ENCODE measurements at regions not wholly inside any gene's neighbourhood (a gene's known extent, or its start where the extent isn't known, plus 50 kb on each side); places are given as distances from the start of the nearest gene placed in this dataset.

DNA sequence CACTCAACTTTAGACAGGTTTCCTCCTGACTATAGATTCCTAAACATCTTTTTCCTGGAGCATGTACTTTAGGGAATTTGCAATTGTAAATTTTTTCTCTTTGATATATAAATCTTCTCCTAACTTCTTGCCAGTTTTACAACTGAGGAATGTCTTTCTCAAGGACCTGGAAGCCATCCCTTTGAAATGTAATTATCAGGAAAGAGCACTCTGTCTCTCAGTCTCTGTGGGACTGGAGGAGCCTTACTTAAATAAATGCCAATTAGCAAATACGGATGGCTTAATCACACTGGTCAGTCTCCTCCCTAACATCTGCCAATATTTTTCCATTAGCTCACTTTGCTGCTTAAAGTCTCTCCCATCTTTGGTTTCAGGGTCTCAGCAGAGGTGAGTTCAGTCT is 344.3 kb upstream of the ARRDC3 start:
- TF ChIP-seq EP300 (IDR thresholded peaks at IDR 0.05; ENCODE audit: borderline replicate concordance): no peak
- TF ChIP-seq, protein P1, sequence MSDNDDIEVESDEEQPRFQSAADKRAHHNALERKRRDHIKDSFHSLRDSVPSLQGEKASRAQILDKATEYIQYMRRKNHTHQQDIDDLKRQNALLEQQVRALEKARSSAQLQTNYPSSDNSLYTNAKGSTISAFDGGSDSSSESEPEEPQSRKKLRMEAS (IDR thresholded peaks at IDR 0.05): no peak
